Neural progenitor cell (in vitro differentiated cells): ENCODE measurements at regions not wholly inside any gene's neighbourhood (a gene's known extent, or its start where the extent isn't known, plus 50 kb on each side); places are given as distances from the start of the nearest gene placed in this dataset.

Experiments used
- EZH2 ChIP-seq: fragments of 200-600 bp; sonication (generic); IDR thresholded peaks from 2 replicates; pipeline ENCODE4 v1.6.1; 2017; ENCODE audit warnings: antibody characterized with exemption, mild to moderate bottlenecking, moderate library complexity
- TF ChIP-seq, protein P1 (sequence below): fragments of 200-600 bp; sonication (generic); IDR thresholded peaks from 2 replicates; pipeline ENCODE4 v1.5.1; 2017; ENCODE audit warnings: antibody characterized with exemption, mild to moderate bottlenecking

DNA sequence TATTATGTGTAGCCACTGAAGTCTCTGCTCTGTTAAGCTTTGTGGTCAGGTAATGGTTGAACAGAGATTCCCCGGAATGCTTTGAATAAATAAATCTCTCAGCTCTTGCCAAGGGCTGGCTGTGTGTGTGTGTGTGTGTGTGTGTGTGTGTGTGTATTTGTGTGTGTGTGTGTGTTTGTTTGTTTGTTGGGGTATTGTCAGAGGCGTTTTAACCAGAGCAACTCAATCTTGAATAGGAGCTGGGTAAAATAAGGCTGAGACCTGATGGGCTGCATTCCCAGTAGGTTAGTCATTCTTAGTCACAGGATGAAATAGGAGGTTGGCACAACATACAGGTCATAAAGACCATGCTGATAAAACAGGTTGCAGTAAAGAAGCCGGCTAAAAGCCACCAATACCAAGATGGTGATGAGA, 256.2 kb upstream of the CACNA2D1 start:
- TF ChIP-seq EZH2: no peak
- TF ChIP-seq, protein P1, sequence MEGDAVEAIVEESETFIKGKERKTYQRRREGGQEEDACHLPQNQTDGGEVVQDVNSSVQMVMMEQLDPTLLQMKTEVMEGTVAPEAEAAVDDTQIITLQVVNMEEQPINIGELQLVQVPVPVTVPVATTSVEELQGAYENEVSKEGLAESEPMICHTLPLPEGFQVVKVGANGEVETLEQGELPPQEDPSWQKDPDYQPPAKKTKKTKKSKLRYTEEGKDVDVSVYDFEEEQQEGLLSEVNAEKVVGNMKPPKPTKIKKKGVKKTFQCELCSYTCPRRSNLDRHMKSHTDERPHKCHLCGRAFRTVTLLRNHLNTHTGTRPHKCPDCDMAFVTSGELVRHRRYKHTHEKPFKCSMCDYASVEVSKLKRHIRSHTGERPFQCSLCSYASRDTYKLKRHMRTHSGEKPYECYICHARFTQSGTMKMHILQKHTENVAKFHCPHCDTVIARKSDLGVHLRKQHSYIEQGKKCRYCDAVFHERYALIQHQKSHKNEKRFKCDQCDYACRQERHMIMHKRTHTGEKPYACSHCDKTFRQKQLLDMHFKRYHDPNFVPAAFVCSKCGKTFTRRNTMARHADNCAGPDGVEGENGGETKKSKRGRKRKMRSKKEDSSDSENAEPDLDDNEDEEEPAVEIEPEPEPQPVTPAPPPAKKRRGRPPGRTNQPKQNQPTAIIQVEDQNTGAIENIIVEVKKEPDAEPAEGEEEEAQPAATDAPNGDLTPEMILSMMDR: no peak
